Gastroesophageal sphincter (tissue), 3 donors: ENCODE measurements at regions not wholly inside any gene's neighbourhood (a gene's known extent, or its start where the extent isn't known, plus 50 kb on each side); places are given as distances from the start of the nearest gene placed in this dataset.

Source experiments
- EP300 ChIP-seq: sonication (generic); formaldehyde crosslinking; IDR thresholded peaks from one replicate; pipeline ENCODE4 v1.6.1; 2017; ENCODE audit warnings: antibody characterized with exemption, mild to moderate bottlenecking
- POLR2A ChIP-seq, 2 donors: fragments of 450-650 bp; IDR thresholded peaks; one replicate each; pipeline ENCODE4 v1.6.1; 2017; ENCODE audit warnings: antibody characterized with exemption in 2 of 2, mild to moderate bottlenecking in 2 of 2, moderate library complexity in 1 of 2
- POLR2AphosphoS5 ChIP-seq: sonication (generic); formaldehyde crosslinking; IDR thresholded peaks from one replicate; pipeline ENCODE4 v1.6.1; 2017; ENCODE audit warnings: antibody characterized with exemption
- TF ChIP-seq, protein P1 (sequence below), 4 experiments: fragments of 200-600 bp in 2 of 4; fragments of 450-650 bp in 2 of 4; sonication (generic) in 1 of 4; IDR thresholded peaks; one replicate each; pipeline ENCODE4 v1.5.1; 2017 to 2019; ENCODE audit warnings: antibody characterized with exemption in 4 of 4, mild to moderate bottlenecking in 2 of 4, moderate library complexity in 2 of 4

GRCh38 chr9:134227451-134228411, 63.4 kb upstream of the RNU6ATAC start:
- TF ChIP-seq EP300: no peak
- TF ChIP-seq POLR2A (IDR thresholded peaks at IDR 0.05): no peak
- TF ChIP-seq, protein P1, sequence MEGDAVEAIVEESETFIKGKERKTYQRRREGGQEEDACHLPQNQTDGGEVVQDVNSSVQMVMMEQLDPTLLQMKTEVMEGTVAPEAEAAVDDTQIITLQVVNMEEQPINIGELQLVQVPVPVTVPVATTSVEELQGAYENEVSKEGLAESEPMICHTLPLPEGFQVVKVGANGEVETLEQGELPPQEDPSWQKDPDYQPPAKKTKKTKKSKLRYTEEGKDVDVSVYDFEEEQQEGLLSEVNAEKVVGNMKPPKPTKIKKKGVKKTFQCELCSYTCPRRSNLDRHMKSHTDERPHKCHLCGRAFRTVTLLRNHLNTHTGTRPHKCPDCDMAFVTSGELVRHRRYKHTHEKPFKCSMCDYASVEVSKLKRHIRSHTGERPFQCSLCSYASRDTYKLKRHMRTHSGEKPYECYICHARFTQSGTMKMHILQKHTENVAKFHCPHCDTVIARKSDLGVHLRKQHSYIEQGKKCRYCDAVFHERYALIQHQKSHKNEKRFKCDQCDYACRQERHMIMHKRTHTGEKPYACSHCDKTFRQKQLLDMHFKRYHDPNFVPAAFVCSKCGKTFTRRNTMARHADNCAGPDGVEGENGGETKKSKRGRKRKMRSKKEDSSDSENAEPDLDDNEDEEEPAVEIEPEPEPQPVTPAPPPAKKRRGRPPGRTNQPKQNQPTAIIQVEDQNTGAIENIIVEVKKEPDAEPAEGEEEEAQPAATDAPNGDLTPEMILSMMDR (IDR thresholded peaks at IDR 0.05): no peak
- TF ChIP-seq POLR2AphosphoS5: no peak
